Activated CD4-positive, alpha-beta memory T cell treated with anti-CD3 and anti-CD28 coated beads, Interleukin-2, amount 10 ng/mL, durations not matched to agents 7 days and 5 days (primary cell): ENCODE measurements at regions not wholly inside any gene's neighbourhood (a gene's known extent, or its start where the extent isn't known, plus 50 kb on each side); places are given as distances from the start of the nearest gene placed in this dataset.

Source experiments
- CTCF ChIA-PET: fragments of 350-600 bp; sonication (Branson Sonifier 250); formaldehyde crosslinking; loops from one replicate; lab custom pipeline; 2021; ENCODE audit warnings: antibody characterized with exemption, inconsistent platforms; lab: Charles Lee
- POLR2A ChIA-PET: fragments of 350-600 bp; sonication (Branson Sonifier 250); formaldehyde crosslinking; loops from one replicate; lab custom pipeline; 2021; ENCODE audit warnings: antibody characterized with exemption; lab: Charles Lee
- DNase-seq: peaks from one replicate; pipeline ENCODE4 v3.0.0-alpha.2; 2020
- H3K27ac Mint-ChIP-seq: one replicate; pipeline ENCODE4 v1.8.0; 2021; ENCODE audit warnings: mild to moderate bottlenecking, mixed read lengths
- H3K27me3 Mint-ChIP-seq: one replicate; pipeline ENCODE4 v1.8.0; 2021; ENCODE audit warnings: mixed read lengths
- H3K36me3 Mint-ChIP-seq: one replicate; pipeline ENCODE4 v1.8.0; 2021; ENCODE audit warnings: low read depth, mixed read lengths
- H3K4me1 Mint-ChIP-seq: one replicate; pipeline ENCODE4 v1.8.0; 2021; ENCODE audit warnings: mixed read lengths
- H3K4me3 Mint-ChIP-seq: one replicate; pipeline ENCODE4 v1.8.0; 2021; ENCODE audit warnings: mild to moderate bottlenecking, mixed read lengths
- H3K9me3 Mint-ChIP-seq: one replicate; pipeline ENCODE4 v1.8.0; 2021; ENCODE audit warnings: mixed read lengths

DNA sequence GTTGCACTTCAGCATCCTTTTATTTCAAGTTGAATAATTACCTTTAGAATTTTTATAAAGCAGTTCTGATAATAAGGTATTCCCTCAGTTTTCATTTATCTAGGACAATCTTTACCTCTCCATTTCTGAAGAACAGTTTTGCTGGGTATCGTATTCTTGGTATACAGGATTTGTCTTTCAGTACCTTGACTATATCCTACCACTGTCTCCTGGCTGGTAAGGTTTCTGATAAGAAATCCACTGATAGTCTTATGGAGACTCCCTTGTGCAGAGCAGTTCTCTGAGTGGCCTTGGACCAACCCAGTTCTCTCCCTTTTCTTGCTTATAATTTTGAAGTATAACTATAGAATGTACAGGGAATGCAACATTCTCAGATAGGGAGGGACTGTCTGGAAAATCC, 51.3 kb upstream of the SAMD3 start:
- DNase-seq = no peak
- no peaks in the 10 kb centered on the region for H3K27me3 Mint-ChIP-seq
- H3K4me3 Mint-ChIP-seq = no peak overlapping the region
- POLR2A ChIA-PET = no interaction called here
- H3K9me3 Mint-ChIP-seq = peaks cover 40% of the 10 kb centered on the region
- no peak overlapping the region for H3K27ac Mint-ChIP-seq
- peaks cover 40% of the 10 kb centered on the region for H3K36me3 Mint-ChIP-seq
- peaks cover 3% of the 10 kb centered on the region for H3K4me1 Mint-ChIP-seq
- CTCF ChIA-PET = no interaction called here
